ENCODE measurements at regions not wholly inside any gene's neighbourhood (a gene's known extent, or its start where the extent isn't known, plus 50 kb on each side); places are given as distances from the start of the nearest gene placed in this dataset.

GRCh38 chr17:36859003-36859300 lies 78.3 kb upstream of the LHX1 start:
- H3K27ac Mint-ChIP-seq: no peak overlapping the region

GRCh38 chr17:36859706-36860105 lies 77.6 kb upstream of the LHX1 start:
- CTCF ChIA-PET: no interaction called here
- Histone ChIP-seq H2AFZ (ENCODE audit: insufficient read depth, low read depth, low read length, poor library complexity, severe bottlenecking) (no peak overlapping the region), H3K27me3 (replicated peaks in 1 of 4; ENCODE audit: control extremely low read depth in 1 of 4, control insufficient read depth in 3 of 4, insufficient read depth in 4 of 4, low read length in 3 of 4) (peaks cover 0 to 6% (median 0%) of the 10 kb centered on the region in 4 experiments), H3K36me3 (replicated peaks in 1 of 2; ENCODE audit: control extremely low read depth in 1 of 2, control insufficient read depth in 1 of 2, extremely low read depth in 1 of 2, insufficient read depth in 2 of 2, low read length in 1 of 2) (no peaks in the 10 kb centered on the region), H3K27ac (ENCODE audit: low read length in 2 of 2) (no peak overlapping the region), H3K9me3 (ENCODE audit: control extremely low read depth in 1 of 3, control insufficient read depth in 2 of 3, insufficient read depth in 1 of 3, low read length in 2 of 3) (no peaks in the 10 kb centered on the region), H3K9ac (ENCODE audit: low read length) (no peak overlapping the region), H3K4me1 (ENCODE audit: control insufficient read depth in 2 of 2, insufficient read depth in 2 of 2, low read length in 2 of 2) (no peaks in the 10 kb centered on the region), H4K20me1 (ENCODE audit: control insufficient read depth, insufficient read depth, low read length, poor library complexity, severe bottlenecking) (no peaks in the 10 kb centered on the region), H3K4me2 (replicated peaks; ENCODE audit: low read depth, low read length, poor library complexity, severe bottlenecking) (no peak overlapping the region), H3K4me3 (ENCODE audit: control extremely low read depth in 1 of 5, extremely low read depth in 1 of 5, insufficient read depth in 1 of 5, low read depth in 2 of 5, low read length in 4 of 5) (no peak overlapping the region), H3K79me2 (ENCODE audit: control insufficient read depth, insufficient read depth, low read length) (no peaks in the 10 kb centered on the region)
- no peak overlapping the region for H3K27ac Mint-ChIP-seq
- H3K27me3 Mint-ChIP-seq: peaks cover 27% of the 10 kb centered on the region
- H3K9me3 Mint-ChIP-seq (ENCODE audit: insufficient read depth): no peaks in the 10 kb centered on the region
- ATAC-seq (ENCODE audit: low read depth) (no peak), DNase-seq (no peak)
- intact Hi-C loops (cut with micrococcal nuclease): no loop called here
- no peak overlapping the region for H3K4me3 Mint-ChIP-seq
- no peak for TF ChIP-seq CTCF (IDR thresholded peaks at IDR 0.05)
- no peak for TF ChIP-seq EZH2 (IDR thresholded peaks at IDR 0.05; ENCODE audit: borderline replicate concordance, insufficient read depth, low read depth, low read length, poor library complexity, severe bottlenecking)
- H3K4me1 Mint-ChIP-seq: no peaks in the 10 kb centered on the region
- no CpG with 5 or more reads among the region's 11 CpGs for WGBS (ENCODE audit: insufficient coverage)
- POLR2A ChIA-PET: no interaction called here

More at GRCh38 chr17:36859003-36859300, 78.3 kb upstream of the LHX1 start:
- no peaks in the 10 kb centered on the region for H3K9me3 Mint-ChIP-seq (ENCODE audit: insufficient read depth)
- H3K27me3 Mint-ChIP-seq: peaks cover 23% of the 10 kb centered on the region
- no peaks in the 10 kb centered on the region for H3K4me1 Mint-ChIP-seq
- Histone ChIP-seq H3K9me3 (ENCODE audit: control extremely low read depth in 1 of 3, control insufficient read depth in 2 of 3, insufficient read depth in 1 of 3, low read length in 2 of 3) (no peaks in the 10 kb centered on the region), H3K36me3 (replicated peaks in 1 of 2; ENCODE audit: control extremely low read depth in 1 of 2, control insufficient read depth in 1 of 2, extremely low read depth in 1 of 2, insufficient read depth in 2 of 2, low read length in 1 of 2) (no peaks in the 10 kb centered on the region), H3K27ac (ENCODE audit: low read length in 2 of 2) (no peak overlapping the region), H3K79me2 (ENCODE audit: control insufficient read depth, insufficient read depth, low read length) (no peaks in the 10 kb centered on the region), H3K4me2 (replicated peaks; ENCODE audit: low read depth, low read length, poor library complexity, severe bottlenecking) (no peak overlapping the region), H4K20me1 (ENCODE audit: control insufficient read depth, insufficient read depth, low read length, poor library complexity, severe bottlenecking) (no peaks in the 10 kb centered on the region), H3K9ac (ENCODE audit: low read length) (no peak overlapping the region), H3K27me3 (replicated peaks in 1 of 4; ENCODE audit: control extremely low read depth in 1 of 4, control insufficient read depth in 3 of 4, insufficient read depth in 4 of 4, low read length in 3 of 4) (peaks cover 0 to 6% (median 0%) of the 10 kb centered on the region in 4 experiments), H3K4me1 (ENCODE audit: control insufficient read depth in 2 of 2, insufficient read depth in 2 of 2, low read length in 2 of 2) (no peaks in the 10 kb centered on the region), H3K4me3 (ENCODE audit: control extremely low read depth in 1 of 5, extremely low read depth in 1 of 5, insufficient read depth in 1 of 5, low read depth in 2 of 5, low read length in 4 of 5) (no peak overlapping the region), H2AFZ (ENCODE audit: insufficient read depth, low read depth, low read length, poor library complexity, severe bottlenecking) (no peak overlapping the region)
- POLR2A ChIA-PET: no interaction called here
- H3K4me3 Mint-ChIP-seq: no peak overlapping the region
- TF ChIP-seq EZH2 (IDR thresholded peaks at IDR 0.05; ENCODE audit: borderline replicate concordance, insufficient read depth, low read depth, low read length, poor library complexity, severe bottlenecking): no peak
- TF ChIP-seq CTCF (IDR thresholded peaks at IDR 0.05): no peak
- no peak for DNase-seq
- no peak for ATAC-seq (ENCODE audit: low read depth)
- WGBS (ENCODE audit: insufficient coverage): 90% methylated on average over 6 of the region's 10 CpGs
- CTCF ChIA-PET: no interaction called here
- intact Hi-C loops (cut with micrococcal nuclease): no loop called here

All from B cell (primary cell).